ENCODE measurements at regions not wholly inside any gene's neighbourhood (a gene's known extent, or its start where the extent isn't known, plus 50 kb on each side); places are given as distances from the start of the nearest gene placed in this dataset.
"Not testable (repeated sequence)": the region's sequence is repeated elsewhere in the genome, so short reads cannot be mapped to it uniquely, and the experiment has no call there.

DNA sequence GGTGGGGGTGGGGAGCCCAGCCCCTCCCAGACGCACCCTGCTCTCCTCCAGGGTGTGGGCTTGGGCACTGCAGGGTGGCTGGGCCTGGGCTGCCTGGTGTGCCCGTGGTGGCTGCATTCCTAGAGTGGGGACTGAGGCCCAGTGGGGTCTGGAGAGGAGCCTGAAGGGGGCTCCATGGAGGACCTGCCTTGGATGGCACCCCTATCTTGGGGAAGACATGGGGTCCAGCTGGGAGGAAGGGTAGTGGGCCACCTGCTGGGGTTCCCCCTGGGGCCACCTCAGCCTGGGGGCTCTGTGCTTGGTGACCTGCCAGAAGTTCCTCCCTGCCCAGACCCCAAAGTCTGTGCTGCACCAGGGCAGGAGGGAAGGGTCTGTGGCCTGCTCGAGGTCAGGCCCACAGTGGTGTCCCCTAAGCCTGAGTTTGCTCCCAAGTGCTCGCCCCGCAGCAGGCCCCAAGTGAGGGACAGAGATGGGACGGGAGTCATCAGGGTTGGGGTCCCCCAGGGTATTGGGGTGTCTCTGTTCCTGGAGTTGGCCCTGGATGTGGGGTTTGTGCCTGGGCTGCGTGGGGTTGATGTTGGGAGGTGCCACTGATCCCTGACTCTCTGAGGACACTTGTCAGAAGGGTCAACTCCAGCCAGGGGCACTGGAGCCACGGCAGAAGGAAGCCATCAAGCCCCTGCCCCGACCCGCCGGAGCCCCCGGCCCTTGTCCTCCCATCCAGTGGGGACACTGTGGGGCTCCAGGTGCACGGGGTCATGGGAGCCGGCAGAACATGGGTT is 382.9 kb downstream of the TMEM121 start:
- no peak for DNase-seq

DNA sequence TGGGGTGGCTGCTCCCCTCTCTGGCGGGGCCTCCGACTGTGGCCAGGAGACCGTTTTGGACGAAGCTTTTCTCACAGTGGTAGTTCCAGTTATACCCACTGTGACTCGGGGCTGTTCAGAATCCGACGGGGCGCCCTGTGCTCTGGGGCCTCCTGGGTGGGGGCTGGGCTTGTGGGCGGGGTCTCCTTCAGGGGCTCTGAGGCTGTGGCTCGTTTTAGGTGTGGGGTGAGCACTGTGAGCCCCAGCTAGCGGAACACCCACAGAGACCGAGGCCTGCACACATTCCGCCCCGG is 383.4 kb downstream of the TMEM121 start:
- not testable (repeated sequence) for DNase-seq

DNA sequence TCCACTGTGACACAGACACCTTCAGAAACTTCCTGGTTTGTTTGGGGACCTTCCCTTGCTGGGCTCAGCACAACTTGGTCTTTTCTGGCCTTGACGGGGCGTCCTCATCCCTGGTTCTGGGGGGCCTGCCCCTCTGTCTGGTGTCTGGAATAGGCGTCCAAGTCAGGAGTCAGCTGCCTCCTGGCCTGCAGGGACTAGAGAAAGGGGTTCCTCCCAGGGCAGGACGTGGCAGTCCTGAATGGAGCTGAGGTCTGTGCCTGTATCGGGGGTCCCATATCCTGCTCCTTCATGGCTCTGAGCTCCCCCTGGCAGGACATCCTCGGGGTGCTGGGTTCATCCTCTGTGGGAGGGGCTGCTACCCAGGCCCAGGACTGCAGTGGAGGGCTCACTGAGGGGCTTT is 384.0 kb downstream of the TMEM121 start:
- no peak for DNase-seq

DNA sequence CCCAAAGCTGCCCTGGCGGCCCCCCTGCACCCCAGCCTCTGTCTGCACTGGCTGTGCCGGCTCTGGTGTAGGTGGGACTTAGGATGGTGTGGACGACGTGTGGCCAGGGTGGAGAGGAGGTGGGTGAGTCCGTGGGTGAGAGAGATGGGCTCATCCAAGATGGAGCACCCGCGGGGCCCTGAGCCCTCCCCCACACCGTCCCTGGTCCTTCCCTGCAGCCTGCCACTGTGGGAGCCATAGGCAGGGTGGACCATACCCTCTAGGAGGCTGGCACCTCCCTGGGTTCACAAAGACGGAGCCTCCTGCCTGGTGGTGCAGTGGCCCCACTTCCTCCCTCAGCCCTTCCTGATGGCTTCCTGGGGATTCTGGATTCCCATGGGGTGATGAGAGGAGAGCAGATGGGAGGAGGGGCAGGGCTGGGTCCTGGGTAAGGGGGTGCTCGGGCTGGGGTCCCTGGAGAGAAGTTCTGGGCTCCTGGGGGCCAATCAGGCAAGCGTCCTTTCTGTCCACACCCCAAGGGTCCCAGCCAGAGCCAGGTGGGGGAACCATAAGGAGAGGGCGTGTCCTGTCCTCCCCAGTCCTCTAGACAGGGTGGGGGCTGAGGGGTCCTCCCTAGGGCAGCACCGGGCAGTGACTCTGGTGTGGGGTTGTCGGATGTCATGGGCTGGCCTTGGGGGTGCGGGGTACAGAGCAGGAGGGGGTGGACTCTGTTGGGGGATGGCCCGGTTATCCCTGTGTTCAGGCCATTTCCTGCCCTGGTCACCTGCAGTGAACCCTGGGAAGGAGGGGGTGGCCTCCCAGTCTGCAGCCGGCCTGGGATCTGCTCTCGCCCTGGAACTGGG is 384.8 kb downstream of the TMEM121 start:
- no peak for DNase-seq

DNA sequence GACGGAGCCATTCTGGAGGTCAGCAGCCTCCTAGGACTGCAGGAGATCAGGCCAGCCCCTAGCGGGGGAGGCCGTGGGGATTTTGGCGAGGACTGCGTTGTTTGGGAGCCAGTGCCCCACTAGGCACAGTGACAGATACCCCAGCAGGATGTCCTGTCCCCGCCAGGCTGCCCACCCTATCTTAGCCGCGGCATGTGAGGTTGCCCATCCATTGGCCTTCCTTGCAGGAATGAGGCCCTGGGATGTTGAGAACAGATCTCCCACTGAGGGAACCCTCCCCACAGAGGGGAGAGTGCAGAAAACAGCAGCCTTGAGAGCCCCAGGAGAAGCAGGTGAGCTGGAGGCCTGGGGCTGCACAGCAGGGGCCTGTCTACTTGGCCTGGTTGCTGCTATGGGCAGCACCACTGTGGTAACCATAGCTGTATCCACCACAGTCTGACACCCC is 385.5 kb downstream of the TMEM121 start:
- not testable (repeated sequence) for DNase-seq

DNA sequence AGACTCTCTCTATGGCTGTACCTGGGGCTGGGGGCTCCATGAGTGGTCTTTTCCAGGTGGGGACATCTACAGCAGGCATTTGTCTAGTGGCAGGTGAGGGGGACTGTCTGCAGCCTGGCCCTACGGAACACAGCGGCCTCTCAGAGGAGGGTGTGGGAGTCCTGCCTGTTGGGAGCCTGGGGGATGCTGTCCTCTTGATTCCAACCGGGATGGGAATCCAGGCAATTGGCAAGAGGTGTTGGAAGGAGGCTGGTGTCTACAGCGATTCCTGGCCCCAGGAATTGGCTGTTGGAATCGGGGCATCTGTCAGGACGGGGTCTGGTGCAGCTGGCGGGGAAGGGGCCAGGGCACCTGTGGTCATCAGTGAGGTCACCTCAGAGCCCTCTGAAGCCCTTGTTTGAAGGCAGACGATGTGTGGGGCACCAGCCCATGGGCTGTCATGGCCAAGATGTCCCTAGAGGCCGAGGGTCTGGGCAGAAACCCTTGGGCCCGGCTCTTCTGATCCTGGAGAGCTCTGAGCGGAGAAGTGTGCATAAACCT is 386.3 kb downstream of the TMEM121 start:
- no peak for DNase-seq

DNA sequence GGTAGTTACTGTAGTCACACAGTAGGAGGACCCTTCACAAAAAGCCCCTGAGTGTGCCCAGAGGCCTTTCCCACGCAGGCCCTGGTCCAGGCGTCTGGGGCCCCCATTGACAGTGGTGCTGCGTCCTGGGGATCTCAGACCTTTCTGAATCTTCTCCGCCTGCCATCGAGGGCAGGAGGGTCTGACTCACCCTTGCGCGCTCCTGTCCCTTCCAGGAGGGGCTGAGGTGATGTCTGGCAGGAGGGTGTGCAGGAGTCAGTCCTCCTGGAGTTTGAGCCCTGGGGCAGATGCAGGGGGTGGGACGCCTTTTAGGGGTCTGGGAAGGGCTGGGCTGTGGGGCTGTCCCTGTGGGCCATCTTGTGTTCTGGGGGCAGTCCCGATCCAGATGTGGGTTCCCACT is 386.8 kb downstream of the TMEM121 start:
- DNase-seq, result no peak

DNA sequence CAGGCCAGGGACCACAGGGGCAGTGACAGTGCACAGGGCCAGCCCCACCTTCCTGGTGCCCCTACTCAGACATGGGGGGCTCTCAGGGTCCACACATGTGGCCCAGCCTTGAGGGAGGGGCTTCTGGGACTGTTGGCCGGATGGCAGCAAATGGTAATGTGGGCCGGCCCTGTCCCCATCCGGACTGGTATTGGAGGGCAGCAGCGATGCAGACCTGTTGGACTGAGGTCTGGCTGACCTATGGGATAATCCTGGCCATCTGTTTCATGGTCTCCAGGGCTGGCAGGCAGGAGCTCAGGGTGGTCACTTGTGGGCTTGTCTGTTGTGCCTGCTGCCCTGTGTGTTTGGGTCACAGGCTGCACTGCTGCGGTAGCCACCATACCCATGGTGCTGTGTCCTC is 387.5 kb downstream of the TMEM121 start:
- no peak for DNase-seq

DNA sequence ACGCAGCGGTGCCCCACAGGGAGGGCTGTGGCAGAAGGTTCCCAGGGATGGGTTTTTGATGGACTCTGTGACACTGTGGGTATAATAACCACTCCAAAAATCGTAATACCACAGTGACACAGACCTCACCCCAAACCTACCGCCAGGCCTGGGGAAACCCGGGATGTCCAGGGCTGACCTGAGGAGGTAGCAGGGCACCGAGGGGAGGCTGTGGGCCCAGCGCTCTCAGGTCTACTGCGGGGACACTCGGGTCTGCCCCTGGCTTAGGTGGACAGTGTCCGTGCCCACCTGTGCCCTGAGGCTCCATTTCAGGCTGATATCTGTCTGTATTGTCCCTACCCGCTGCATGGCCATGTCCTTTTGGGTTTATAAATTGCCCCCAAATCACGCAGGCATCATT is 387.9 kb downstream of the TMEM121 start:
- not testable (repeated sequence) for DNase-seq

DNA sequence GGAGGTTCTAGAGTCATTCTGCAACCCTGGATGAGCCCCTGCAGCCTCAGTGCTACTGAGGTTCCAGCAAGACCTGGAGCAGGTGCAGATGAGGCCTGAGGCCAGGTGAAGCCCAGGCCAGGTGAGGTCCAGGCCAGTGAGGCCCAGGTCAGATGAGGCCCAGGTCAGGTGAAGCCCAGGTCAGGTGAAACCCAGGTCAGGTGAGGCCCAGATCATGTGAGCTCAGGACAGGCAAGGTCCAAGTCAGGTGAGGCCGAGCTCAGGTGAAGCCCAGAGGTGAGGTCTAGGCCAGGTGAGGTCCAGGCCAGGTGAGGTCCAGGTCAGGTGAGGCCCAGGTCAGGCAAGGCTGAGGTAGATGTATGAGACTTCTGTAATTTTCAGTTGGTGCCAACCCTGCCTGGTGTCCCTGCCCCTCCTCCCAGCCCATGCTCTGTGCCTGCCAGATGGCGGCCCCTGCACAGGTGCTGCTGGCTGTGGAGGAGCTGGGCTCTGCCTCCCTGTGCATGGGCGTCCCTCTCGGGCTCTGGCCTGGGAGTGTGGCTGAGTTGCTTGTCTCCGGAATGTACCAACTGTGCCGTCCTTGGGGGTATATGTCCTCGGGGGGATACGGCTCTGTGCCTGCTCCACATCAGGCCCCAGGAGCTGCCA is 388.5 kb downstream of the TMEM121 start:
- DNase-seq, result no peak

DNA sequence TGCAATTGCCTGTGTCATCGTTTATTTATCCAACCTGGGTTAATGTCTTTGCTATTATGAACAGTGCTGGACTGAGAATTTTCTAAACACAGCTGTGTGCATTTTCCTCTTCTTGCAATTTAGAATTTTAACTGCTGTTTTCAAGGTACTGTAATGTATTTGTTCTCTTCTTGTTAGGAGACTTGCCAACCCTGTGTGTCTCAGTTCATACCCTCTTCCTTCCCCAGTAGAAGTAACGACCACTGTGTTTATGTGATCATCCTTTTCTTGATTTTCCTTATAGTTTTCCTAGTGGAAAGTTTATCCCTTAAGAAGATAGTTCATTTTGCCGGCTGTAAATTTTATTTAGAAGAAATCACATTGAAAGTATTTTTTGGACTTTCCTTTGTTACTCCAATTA is 389.2 kb downstream of the TMEM121 start:
- DNase-seq, result not testable (repeated sequence)

DNA sequence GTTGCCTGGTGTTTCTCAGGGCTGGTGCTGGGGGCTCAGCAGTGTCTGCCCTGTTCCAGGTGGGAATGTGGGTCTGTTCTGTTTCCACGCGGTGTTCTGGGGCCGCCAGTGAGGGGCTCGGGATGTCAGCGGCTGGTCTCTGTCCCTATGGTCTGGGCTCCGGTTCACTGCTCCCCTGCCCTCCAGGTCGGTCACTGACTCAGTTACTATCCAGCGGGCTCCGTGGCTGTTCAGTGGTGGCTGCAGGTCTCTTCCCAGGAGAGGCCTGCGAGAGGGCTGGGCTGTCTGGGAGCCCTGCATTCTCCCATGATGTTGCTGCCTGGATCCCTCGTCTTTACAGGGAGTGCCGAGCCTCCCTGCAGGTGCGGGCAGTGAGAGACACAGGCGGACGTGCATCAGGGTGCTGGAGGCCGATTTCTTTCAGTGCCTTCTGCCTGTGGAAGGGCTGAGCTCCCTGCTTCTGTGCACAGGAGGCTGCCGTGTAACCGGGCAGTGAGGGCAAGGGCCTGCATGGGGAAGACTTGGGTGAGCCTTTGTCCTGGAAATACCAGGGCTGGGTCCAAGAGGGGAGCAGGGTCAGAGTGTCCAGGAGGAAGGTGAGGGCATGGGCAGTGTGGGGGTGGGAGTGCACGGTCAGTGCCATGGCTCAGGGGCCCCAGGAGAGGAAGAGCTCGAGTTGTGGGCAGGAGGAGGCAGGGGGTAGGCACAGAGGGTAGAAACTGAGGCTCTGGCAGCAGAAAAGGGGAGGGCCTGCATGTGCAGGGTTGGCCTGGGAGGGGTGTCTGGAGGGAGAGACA is 391.0 kb downstream of the TMEM121 start:
- not testable (repeated sequence) for DNase-seq

DNA sequence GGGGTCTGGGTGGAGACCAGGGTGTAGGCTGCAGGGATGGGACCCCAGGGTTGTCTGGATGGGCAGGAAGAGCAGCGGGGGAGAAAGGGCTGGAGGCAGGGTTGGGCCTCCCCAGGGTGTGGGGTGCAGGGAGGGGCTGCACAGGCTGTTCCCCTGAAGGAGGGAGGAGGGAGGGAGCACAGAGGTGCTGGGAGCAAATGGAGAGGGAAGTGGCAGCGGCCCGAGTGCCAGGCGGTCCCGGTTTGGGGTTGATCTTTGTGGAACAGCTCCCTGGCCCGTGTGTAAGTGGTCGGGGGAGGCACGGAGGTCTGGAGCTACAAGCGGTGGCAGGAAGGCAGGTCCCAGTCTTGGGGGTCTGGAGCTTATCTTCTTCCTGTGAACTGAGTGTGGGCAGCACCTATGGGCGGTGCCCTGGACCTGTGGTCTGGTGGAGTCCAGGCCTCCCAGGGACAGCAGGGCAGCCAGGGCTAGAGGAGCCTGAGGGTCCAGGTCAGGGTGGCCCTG is 391.6 kb downstream of the TMEM121 start:
- no peak for DNase-seq

DNA sequence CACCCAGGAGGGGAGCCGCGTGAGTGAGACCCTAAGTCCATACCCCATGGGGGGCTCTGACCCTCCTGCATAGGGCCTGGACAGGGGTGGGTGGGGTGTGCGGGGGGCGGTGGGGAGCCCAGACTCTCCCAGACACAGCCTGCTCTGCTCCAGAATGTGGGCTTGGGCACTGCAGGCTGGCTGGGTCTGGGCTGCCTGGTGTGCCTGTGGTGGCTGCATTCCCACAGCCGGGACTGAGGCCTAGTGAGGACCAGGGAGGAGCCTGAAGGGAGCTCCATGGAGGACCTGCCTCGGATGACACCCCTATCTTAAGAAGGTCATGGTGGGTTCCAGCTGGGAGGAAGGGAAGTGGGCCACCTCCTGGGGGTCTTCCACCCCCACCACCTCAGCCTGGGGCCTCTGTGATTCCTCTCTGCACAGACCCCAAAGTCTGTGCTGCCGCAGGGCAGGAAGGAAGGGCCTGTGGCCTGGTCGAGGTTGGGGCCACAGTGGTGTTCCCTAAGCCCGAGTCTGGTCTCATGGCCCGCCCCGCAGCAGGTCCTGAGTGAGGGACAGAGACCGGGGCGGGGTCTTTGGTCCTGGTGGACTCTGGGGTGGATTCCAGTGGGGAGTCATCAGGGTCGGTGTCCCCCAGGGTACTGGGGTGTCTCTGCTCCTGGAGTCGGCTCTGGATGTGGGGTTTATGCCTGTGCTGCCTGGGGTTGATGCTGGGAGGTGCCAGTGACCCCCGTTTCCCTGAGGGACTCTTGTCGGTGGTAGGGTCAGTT is 392.3 kb downstream of the TMEM121 start:
- DNase-seq, result no peak

DNA sequence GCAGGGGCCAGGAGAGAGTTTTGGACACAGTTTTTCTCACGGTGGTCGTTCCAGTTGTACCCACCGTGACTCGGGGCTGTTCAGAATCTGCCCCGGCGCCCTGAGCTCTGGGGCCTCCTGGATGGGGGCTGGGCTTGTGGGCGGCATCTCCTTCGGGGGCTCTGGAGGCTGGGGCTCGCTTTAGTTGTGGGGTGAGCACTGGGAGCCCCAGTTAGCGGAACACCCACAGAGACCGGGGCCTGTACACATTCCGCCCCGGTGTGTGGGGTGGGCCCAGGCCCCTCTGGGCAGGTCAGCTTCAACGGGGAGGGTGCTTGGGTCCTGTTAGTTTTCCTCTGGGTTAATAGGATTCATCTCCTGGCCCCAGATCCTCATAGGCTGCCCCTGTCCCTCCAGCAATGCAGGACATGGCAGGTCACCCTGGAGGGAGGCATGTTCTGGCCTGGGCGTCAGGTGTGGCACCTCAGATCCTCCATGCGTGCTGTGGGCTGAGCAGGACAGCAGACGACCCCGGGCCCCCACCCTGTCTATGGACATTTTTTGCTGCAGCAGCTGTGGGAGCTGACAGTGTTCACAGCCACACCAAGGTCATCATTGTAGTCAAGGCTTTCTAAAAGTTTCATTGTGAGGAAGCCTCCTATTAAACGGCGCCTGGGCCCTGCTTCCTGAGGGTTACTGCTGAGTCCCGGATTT is 393.2 kb downstream of the TMEM121 start:
- no peak for DNase-seq

DNA sequence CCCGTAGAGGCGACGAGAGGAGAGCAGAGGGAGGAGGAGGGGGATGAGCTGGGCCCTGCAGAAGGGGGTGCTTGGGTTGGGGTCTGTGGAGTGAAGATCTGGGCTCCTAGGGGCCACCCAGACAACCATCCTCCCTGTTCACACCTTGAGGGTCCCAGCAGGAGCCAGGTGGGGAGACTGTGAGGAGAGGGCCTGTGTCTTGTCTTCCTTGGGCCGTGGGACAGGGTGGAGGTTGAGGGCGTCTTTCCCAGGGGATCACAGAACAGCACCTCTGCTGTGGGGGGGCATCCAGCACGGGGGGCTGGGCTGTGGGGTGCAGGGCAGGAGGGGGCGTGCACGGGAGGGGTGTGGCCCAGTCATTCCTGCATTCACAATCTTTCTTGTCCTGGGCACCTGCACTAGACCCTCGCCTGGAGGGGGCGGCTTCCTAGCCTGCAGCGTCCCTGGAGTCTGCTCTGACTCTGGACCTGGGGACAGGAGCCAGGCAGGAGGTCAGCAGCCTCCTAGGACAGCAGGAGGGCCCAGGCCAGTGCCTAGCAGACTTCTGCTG is 393.8 kb downstream of the TMEM121 start:
- not testable (repeated sequence) for DNase-seq

DNA sequence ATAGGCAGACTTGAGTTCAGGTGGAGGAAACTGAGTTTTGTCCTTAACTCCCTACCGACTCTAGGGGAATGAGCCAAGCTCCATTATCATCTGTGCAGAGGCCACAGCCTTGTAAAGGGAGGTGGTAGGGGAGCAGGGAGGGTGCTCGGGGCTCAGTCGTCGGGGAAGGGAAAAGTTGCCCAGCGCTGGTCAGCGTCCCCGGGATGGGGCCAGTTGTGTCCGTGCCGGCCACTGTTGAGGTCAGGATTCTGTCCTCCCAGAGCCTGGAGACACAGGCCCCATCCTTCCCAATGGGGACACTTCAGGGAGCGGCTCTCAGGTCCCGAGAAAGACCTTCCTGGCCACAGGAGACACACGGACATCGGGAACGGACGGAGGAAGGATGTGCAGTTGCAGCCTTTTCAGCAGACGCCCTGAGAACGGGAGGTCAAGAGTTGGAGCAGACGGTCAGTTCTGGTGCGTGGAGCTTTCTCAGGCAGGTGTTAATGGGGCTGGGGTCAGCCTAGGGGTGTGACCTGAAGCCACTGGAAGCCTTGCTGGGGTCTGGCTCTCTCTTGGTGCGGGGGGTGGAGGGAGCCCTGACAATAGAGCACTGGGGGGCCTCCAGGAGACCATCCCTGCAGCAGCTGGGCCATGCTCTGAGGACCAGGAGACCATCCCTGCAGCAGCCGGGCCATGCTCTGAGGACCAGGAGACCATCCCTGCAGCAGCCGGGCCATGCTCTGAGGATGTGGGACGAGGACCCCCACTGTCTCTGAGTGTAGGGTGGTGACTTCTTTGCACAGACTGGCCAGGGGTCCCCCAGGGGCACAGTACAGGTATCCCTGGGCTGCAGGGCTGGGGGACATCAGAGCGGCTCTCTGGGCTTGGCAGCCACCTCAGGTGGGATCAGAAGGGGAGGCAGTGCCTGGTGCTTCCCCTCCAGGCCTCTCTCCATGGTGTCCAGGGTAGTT is 394.7 kb downstream of the TMEM121 start:
- not testable (repeated sequence) for DNase-seq

DNA sequence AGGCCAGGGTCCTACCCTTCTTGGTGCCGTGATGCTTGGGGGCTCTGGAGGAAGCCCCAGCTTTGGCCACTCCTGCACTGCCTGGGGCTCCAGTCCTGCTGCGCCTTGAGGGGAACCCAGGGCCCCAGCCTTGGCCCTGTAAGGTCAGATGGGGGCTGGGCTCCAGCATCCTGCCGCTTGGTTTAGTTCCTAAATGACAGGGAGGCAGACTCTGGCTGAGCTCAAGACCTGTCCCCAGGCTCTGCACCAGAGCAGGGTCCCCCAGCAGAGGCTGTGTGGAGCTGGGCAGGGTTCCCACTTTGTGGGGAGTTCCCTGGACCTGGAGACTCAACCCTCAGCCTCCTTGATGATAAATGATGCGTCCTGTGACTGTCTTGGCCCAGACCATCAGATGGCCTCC is 395.4 kb downstream of the TMEM121 start:
- DNase-seq, result not testable (repeated sequence)

DNA sequence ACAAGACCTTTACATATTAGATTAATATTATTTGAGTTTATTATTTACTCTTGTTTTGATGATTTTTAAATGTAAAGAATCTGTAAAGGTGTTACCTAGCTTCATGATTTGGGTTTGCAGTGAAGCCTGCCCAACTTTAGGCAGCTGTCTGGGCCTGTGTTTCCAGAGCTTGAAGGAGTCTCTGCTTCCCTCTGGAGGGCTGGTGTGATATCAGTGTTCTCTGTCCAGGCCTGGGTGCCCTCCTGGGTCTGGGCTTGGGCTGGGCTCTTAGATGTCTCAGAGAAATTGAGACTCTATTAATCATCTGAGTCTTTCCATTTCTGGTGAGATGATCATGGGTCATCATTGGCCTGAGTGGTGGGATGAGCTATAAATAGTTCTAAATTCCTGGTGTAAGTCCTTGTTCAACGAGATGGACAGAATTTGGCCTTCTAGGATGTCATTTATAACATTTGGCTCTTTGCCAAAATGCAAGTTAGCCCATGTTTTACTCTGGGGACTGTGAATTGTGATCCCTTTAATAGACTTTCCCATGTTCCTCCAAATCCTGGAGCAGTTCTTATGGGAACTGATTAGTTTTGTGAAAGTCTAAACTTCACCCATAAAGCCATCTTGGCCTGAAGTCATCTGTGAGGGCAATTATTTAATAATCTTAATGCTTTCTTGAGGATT is 397.3 kb downstream of the TMEM121 start:
- DNase-seq, result not testable (repeated sequence)

Data from HCEC 1CT (cell line).